ENCODE measurements at regions not wholly inside any gene's neighbourhood (a gene's known extent, or its start where the extent isn't known, plus 50 kb on each side); places are given as distances from the start of the nearest gene placed in this dataset.

DNA sequence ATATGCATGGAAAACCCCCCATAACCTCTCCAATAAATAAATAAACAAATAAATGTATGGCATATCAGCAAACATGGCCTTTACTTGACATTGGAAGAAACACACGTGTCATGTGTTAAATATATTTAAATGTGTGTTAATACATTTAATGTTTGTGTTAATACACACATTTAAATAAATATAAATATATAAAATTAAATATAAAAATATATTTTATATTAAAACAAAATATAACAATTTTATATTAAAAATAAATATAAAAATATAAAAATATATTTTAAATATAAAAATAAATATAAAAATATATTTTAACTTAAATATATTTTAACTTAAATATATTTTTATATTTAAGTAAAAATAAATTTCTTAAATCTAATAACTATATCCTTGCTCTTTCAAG lies 187.6 kb upstream of the CXXC4 start:
- intact Hi-C loops (cut with DNase I), result no loop called here
- H3K27me3 ChIP-seq, result no peaks in the 10 kb centered on the region

DNA sequence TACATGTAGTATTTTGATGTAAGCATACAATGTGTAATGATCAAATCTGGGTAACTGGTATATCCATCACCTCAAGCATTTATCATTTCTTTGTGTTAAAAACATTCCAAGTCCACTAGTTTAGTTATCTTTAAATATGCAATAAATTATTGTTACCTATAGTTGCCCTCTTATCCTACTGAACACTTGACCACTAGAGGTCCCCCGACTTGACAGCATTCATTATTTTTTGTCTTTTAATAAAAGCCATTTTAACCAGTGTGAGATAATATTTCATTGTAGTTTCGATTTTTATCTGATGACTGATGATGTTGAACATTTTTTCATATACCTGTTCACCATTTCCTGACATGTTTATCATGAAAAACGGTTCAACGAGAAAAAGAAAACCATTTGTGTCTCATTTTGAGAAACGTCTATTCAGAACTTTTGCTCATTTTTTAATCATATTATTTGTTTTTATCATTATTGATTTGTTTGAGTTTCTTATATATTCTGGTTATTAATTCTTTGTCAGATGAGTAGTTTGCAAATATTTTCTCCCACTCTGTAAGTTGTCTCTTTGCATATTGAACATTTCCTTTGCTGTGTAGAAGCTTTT lies 199.0 kb upstream of the CXXC4 start:
- Histone ChIP-seq H3K9me3 (no peaks in the 10 kb centered on the region), H3K4me1 (no peaks in the 10 kb centered on the region), H3K4me3 (no peak overlapping the region), H3K27ac (no peak overlapping the region), H3K36me3 (no peaks in the 10 kb centered on the region), H3K27me3 (no peaks in the 10 kb centered on the region)
- intact Hi-C loops (cut with DNase I), result no loop called here
- DNase-seq (ENCODE audit: low spot score in 2 of 2), result no peak
- TF ChIP-seq, protein P1, sequence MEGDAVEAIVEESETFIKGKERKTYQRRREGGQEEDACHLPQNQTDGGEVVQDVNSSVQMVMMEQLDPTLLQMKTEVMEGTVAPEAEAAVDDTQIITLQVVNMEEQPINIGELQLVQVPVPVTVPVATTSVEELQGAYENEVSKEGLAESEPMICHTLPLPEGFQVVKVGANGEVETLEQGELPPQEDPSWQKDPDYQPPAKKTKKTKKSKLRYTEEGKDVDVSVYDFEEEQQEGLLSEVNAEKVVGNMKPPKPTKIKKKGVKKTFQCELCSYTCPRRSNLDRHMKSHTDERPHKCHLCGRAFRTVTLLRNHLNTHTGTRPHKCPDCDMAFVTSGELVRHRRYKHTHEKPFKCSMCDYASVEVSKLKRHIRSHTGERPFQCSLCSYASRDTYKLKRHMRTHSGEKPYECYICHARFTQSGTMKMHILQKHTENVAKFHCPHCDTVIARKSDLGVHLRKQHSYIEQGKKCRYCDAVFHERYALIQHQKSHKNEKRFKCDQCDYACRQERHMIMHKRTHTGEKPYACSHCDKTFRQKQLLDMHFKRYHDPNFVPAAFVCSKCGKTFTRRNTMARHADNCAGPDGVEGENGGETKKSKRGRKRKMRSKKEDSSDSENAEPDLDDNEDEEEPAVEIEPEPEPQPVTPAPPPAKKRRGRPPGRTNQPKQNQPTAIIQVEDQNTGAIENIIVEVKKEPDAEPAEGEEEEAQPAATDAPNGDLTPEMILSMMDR (IDR thresholded peaks at IDR 0.05), result no peak

More for the DNA sequence above, 187.6 kb upstream of the CXXC4 start:
- Histone ChIP-seq H3K36me3 (no peaks in the 10 kb centered on the region), H3K9me3 (no peaks in the 10 kb centered on the region), H3K27ac (no peak overlapping the region), H3K4me3 (no peak overlapping the region), H3K4me1 (no peaks in the 10 kb centered on the region)
- TF ChIP-seq, protein P1 (IDR thresholded peaks at IDR 0.05), result no peak
- no peak for DNase-seq (ENCODE audit: low spot score in 2 of 2)

DNA sequence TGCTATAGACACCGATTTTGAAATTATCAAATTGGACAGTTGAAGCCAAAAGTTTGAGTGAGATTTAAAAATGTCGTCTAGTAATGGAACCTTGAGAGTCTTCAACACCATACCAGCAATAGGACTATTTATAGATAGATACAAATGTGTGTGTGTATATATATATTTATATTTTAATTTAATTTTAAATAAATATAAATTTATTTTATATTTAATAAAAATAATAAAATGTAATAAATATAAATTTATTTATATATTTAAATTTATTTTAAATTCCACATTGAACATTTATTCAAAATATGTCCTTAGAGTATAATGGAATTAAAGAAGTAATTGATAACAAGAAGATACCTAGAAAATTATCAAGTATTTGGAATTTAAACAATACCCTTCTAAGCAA lies 221.9 kb upstream of the CXXC4 start:
- no peaks in the 10 kb centered on the region for H3K9me3 ChIP-seq
- TF ChIP-seq, protein P1 (IDR thresholded peaks at IDR 0.05), result no peak
- H3K27me3 ChIP-seq, result no peaks in the 10 kb centered on the region
- no peak for DNase-seq (ENCODE audit: low spot score in 2 of 2)
- H3K4me1 ChIP-seq, result no peaks in the 10 kb centered on the region
- H3K36me3 ChIP-seq, result no peaks in the 10 kb centered on the region
- no peak overlapping the region for H3K27ac ChIP-seq
- intact Hi-C loops (cut with DNase I), result no loop called here
- no peak overlapping the region for H3K4me3 ChIP-seq

DNA sequence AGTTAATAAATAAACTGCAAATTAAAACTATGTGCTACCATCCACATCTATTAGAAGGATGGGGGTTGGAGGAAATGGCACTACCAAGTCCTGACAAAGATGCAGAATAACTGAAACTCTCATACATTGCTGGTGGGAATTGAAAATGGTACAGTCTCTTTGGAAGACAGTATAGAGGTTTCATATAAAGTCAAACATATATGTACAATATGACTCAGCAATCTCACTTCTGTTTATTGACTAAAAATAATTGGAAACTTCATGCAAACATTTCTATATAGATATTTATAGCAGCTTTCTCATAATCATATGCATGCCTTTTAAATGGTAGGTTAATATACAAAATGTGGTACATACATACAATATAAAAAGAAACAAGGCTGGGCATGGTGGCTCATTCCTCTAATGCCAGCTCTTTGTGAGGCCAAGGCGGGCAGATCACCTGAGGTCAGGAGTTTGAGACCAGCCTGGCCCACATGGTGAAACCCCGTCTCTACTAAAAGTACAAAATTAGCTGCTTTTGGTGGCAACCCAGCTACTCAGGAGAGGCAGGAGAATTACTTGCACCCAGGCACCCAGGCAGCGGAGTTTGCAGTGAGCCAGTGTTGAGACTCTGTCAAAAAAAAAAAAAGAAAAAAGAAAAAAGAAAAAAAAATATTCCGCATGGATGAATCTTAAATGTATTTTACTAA lies 225.0 kb upstream of the CXXC4 start:
- no peak for DNase-seq (ENCODE audit: low spot score in 2 of 2)
- H3K27ac ChIP-seq, result no peak overlapping the region
- no peaks in the 10 kb centered on the region for H3K36me3 ChIP-seq
- H3K9me3 ChIP-seq, result no peaks in the 10 kb centered on the region
- no peak overlapping the region for H3K4me3 ChIP-seq
- no peaks in the 10 kb centered on the region for H3K27me3 ChIP-seq
- TF ChIP-seq, protein P1 (IDR thresholded peaks at IDR 0.05), result no peak
- intact Hi-C loops (cut with DNase I), result no loop called here
- H3K4me1 ChIP-seq, result no peaks in the 10 kb centered on the region

DNA sequence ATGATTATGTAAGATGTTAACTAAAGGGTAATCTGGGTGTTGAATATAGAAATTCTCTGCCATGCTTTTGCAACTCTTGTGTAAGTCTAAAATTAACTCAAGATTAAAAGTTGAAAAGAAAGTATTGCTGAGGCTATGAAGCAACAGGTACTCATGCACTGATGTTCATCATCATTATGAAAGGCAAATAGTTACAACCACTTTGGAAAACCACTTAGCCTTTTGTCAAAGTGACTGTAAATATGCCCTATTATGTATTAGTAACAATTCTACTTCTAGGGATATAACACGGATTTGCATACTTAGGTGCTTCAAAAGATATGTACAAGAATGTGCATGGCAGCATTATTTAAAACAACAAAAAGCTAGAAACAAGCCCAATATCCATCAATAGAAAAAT lies 227.8 kb upstream of the CXXC4 start:
- H3K9me3 ChIP-seq, result no peaks in the 10 kb centered on the region
- TF ChIP-seq, protein P1 (IDR thresholded peaks at IDR 0.05), result no peak
- no peaks in the 10 kb centered on the region for H3K4me1 ChIP-seq
- no peak overlapping the region for H3K4me3 ChIP-seq
- DNase-seq (ENCODE audit: low spot score in 2 of 2), result no peak
- H3K36me3 ChIP-seq, result no peaks in the 10 kb centered on the region
- no peaks in the 10 kb centered on the region for H3K27me3 ChIP-seq
- H3K27ac ChIP-seq, result no peak overlapping the region
- intact Hi-C loops (cut with DNase I), result no loop called here
